ENCODE measurements at regions not wholly inside any gene's neighbourhood (a gene's known extent, or its start where the extent isn't known, plus 50 kb on each side); places are given as distances from the start of the nearest gene placed in this dataset.
"Not testable (repeated sequence)": the region's sequence is repeated elsewhere in the genome, so short reads cannot be mapped to it uniquely, and the experiment has no call there.

GRCh38 chr15:67946701-67947100 lies 106.9 kb upstream of the RNU6-1 start:
- H3K36me3 ChIP-seq: no peaks in the 10 kb centered on the region
- TF ChIP-seq POLR2A (IDR thresholded peaks at IDR 0.05) (no peak), POLR2AphosphoS5 (IDR thresholded peaks at IDR 0.05) (no peak)
- no peaks in the 10 kb centered on the region for H3K9me3 ChIP-seq
- H3K27ac ChIP-seq: peak overlapping the region; percentile 1
- DNase-seq (ENCODE audit: low spot score in 2 of 2): no peak
- no peak overlapping the region for H3K4me3 ChIP-seq
- H3K4me1 ChIP-seq: peaks cover 13% of the 10 kb centered on the region
- no peaks in the 10 kb centered on the region for H3K27me3 ChIP-seq
- WGBS: 64% methylated on average over 4 of the region's 4 CpGs

GRCh38 chr15:67947254-67948039 lies 106.7 kb upstream of the PIAS1 start:
- Histone ChIP-seq H3K27ac (no peak overlapping the region), H3K4me3 (no peak overlapping the region), H3K9me3 (no peaks in the 10 kb centered on the region), H3K27me3 (no peaks in the 10 kb centered on the region), H3K36me3 (no peaks in the 10 kb centered on the region), H3K4me1 (peaks cover 13% of the 10 kb centered on the region)
- TF ChIP-seq POLR2A (IDR thresholded peaks at IDR 0.05): no peak
- no peak for TF ChIP-seq POLR2AphosphoS5 (IDR thresholded peaks at IDR 0.05)
- no peak for TF ChIP-seq EP300 (IDR thresholded peaks at IDR 0.05)
- TF ChIP-seq CTCF (IDR thresholded peaks at IDR 0.05): no peak
- WGBS: 94% methylated on average over 8 of the region's 8 CpGs
- no peak for DNase-seq (ENCODE audit: low spot score in 2 of 2)

- no peak for DNase-seq (ENCODE audit: low spot score in 2 of 2)
- no peaks in the 10 kb centered on the region for H3K36me3 ChIP-seq
- peaks cover 13% of the 10 kb centered on the region for H3K4me1 ChIP-seq
- WGBS: 97% methylated on average over 2 of the region's 2 CpGs
- H3K27ac ChIP-seq: no peak overlapping the region
- H3K4me3 ChIP-seq: no peak overlapping the region
- TF ChIP-seq POLR2A (IDR thresholded peaks at IDR 0.05) (no peak), EP300 (IDR thresholded peaks at IDR 0.05) (no peak), POLR2AphosphoS5 (IDR thresholded peaks at IDR 0.05) (no peak), CTCF (IDR thresholded peaks at IDR 0.05) (no peak)
- H3K27me3 ChIP-seq: no peaks in the 10 kb centered on the region
- H3K9me3 ChIP-seq: no peaks in the 10 kb centered on the region
Measured at GRCh38 chr15:67948215-67948614, 105.9 kb upstream of the PIAS1 start.

GRCh38 chr15:67951187-67951586 lies 102.9 kb upstream of the PIAS1 start:
- H3K9me3 ChIP-seq; H3K27ac ChIP-seq; H3K36me3 ChIP-seq; H3K27me3 ChIP-seq; DNase-seq (ENCODE audit: low spot score in 2 of 2); H3K4me3 ChIP-seq: not testable (repeated sequence)
- peaks cover 15% of the 10 kb centered on the region for H3K4me1 ChIP-seq
- 77% methylated on average over 3 of the region's 3 CpGs for WGBS

GRCh38 chr15:67953299-67953698 lies 100.8 kb upstream of the PIAS1 start:
- TF ChIP-seq POLR2AphosphoS5 (IDR thresholded peaks at IDR 0.05) (no peak), CTCF (IDR thresholded peaks at IDR 0.05) (no peak), POLR2A (IDR thresholded peaks at IDR 0.05) (no peak), EP300 (IDR thresholded peaks at IDR 0.05) (no peak)
- DNase-seq (ENCODE audit: low spot score in 2 of 2): no peak
- no peaks in the 10 kb centered on the region for H3K9me3 ChIP-seq
- no peak overlapping the region for H3K4me3 ChIP-seq
- H3K36me3 ChIP-seq: no peaks in the 10 kb centered on the region
- no peaks in the 10 kb centered on the region for H3K27me3 ChIP-seq
- WGBS: 89% methylated on average over 2 of the region's 2 CpGs
- no peak overlapping the region for H3K27ac ChIP-seq
- peaks cover 15% of the 10 kb centered on the region for H3K4me1 ChIP-seq

- H3K9me3 ChIP-seq: no peaks in the 10 kb centered on the region
- no peaks in the 10 kb centered on the region for H3K36me3 ChIP-seq
- WGBS: 83% methylated on average over 6 of the region's 6 CpGs
- peaks cover 20% of the 10 kb centered on the region for H3K4me1 ChIP-seq
- H3K4me3 ChIP-seq: no peak overlapping the region
- no peaks in the 10 kb centered on the region for H3K27me3 ChIP-seq
- no peak for DNase-seq (ENCODE audit: low spot score in 2 of 2)
- TF ChIP-seq CTCF (IDR thresholded peaks at IDR 0.05) (no peak), EP300 (IDR thresholded peaks at IDR 0.05) (no peak)
- H3K27ac ChIP-seq: no peak overlapping the region
Measured at GRCh38 chr15:67955252-67955651, 98.9 kb upstream of the PIAS1 start.
